GM19467 (cell line): ENCODE measurements at regions not wholly inside any gene's neighbourhood (a gene's known extent, or its start where the extent isn't known, plus 50 kb on each side); places are given as distances from the start of the nearest gene placed in this dataset.

ENCODE experiments used
- ATAC-seq: cut with Tn5 transposase; IDR thresholded peaks from one replicate; pipeline ENCODE4 v1.9.1; 2021; ENCODE audit warnings: mild to moderate bottlenecking, moderate library complexity; ENCODE audit not compliant: unreplicated experiment

GRCh38 chr2:12325806-12326205, 390.9 kb upstream of the TRIB2 start:
- ATAC-seq = no peak

GRCh38 chr2:12326449-12327190, 390.1 kb upstream of the TRIB2 start:
- ATAC-seq = no peak

- no peak for ATAC-seq
Observed at GRCh38 chr2:12330916-12331315, 385.8 kb upstream of the TRIB2 start.

GRCh38 chr2:12331698-12332097, 385.0 kb upstream of the TRIB2 start:
- ATAC-seq = no peak

- no peak for ATAC-seq
Observed at GRCh38 chr2:12333293-12333692, 383.4 kb upstream of the TRIB2 start.

GRCh38 chr2:12334412-12334966, 382.2 kb upstream of the TRIB2 start:
- ATAC-seq = no peak

- no peak for ATAC-seq
Observed at GRCh38 chr2:12335131-12335530, 381.6 kb upstream of the TRIB2 start.

- no peak for ATAC-seq
Observed at GRCh38 chr2:12335995-12336394, 380.7 kb upstream of the TRIB2 start.

- ATAC-seq = no peak
Observed at GRCh38 chr2:12338946-12339697, 377.6 kb upstream of the TRIB2 start.

GRCh38 chr2:12340164-12340563, 376.6 kb upstream of the TRIB2 start:
- ATAC-seq = no peak

GRCh38 chr2:12341215-12341614, 375.5 kb upstream of the TRIB2 start:
- no peak for ATAC-seq

GRCh38 chr2:12341920-12342319, 374.8 kb upstream of the TRIB2 start:
- no peak for ATAC-seq

- no peak for ATAC-seq
Observed at GRCh38 chr2:12343141-12343540, 373.6 kb upstream of the TRIB2 start.

- ATAC-seq = no peak
Observed at GRCh38 chr2:12347066-12347493, 369.7 kb upstream of the TRIB2 start.

GRCh38 chr2:12348216-12348615, 368.5 kb upstream of the TRIB2 start:
- no peak for ATAC-seq

- no peak for ATAC-seq
Observed at GRCh38 chr2:12350821-12351220, 365.9 kb upstream of the TRIB2 start.

GRCh38 chr2:12352889-12353288, 363.8 kb upstream of the TRIB2 start:
- ATAC-seq = no peak

GRCh38 chr2:12361506-12361905, 355.2 kb upstream of the TRIB2 start:
- ATAC-seq = no peak

GRCh38 chr2:12363138-12363537, 353.6 kb upstream of the TRIB2 start:
- no peak for ATAC-seq

- no peak for ATAC-seq
Observed at GRCh38 chr2:12363569-12363968, 353.2 kb upstream of the TRIB2 start.

- no peak for ATAC-seq
Observed at GRCh38 chr2:12369566-12369965, 347.2 kb upstream of the TRIB2 start.

GRCh38 chr2:12376025-12376424, 340.7 kb upstream of the TRIB2 start:
- no peak for ATAC-seq
